ENCODE measurements at regions not wholly inside any gene's neighbourhood (a gene's known extent, or its start where the extent isn't known, plus 50 kb on each side); places are given as distances from the start of the nearest gene placed in this dataset.
A peak's percentile ranks its signal among the peaks of the same experiment; 100 is the strongest.

DNA sequence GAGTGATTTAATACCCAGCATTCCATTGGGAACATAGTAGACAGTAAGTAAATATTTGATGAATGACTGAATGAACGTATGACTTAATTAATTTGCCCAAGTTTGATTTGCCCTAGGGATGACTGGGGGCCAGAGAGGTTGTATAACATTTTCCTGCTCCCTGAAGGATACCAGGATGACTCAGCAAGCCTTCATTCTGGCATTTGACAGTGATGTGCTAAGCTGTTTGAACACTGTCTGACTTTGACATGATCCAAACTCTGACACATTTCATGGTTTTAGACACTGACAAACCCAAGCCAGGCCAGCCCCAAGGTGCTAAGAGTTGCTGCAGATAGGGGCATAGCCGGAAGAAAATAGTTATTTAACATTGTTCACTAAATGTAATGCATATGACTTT is 53.4 kb upstream of the KLF12 start:
- no peaks in the 10 kb centered on the region for H4K20me1 ChIP-seq (ENCODE audit: insufficient read depth)
- H3K9me2 ChIP-seq, result no peaks in the 10 kb centered on the region
- H3K27ac ChIP-seq (ENCODE audit: low read depth in 2 of 2, low read length in 1 of 2), result no peak overlapping the region
- H3K4me2 ChIP-seq, result no peak overlapping the region
- H3K4me3 ChIP-seq (ENCODE audit: low read depth in 2 of 2, low read length in 1 of 2), result no peak overlapping the region
- H3K36me3 ChIP-seq (replicated peaks in 1 of 2; ENCODE audit: control insufficient read depth in 1 of 2, insufficient read depth in 2 of 2, low read length in 1 of 2), result no peaks in the 10 kb centered on the region
- no peaks in the 10 kb centered on the region for H3F3A ChIP-seq (replicated peaks; ENCODE audit: insufficient read depth)
- CTCF ChIA-PET, result interaction anchor here (0.9 to 2.0 kb wide), 3 partner anchors 15 to 20 kb away, joined by 4 read pairs; no protein-coding TSS in a partner anchor
- WGBS (ENCODE audit: low lambda C conversion rate), result 65% methylated on average over 2 of the region's 2 CpGs
- no peak for DNase-seq
- H3K9ac ChIP-seq, result no peak overlapping the region
- POLR2A ChIA-PET, result no interaction called here
- no peaks in the 10 kb centered on the region for H3K79me2 ChIP-seq (ENCODE audit: insufficient read depth)
- no peak overlapping the region for H2AFZ ChIP-seq (ENCODE audit: low read depth)
- no peaks in the 10 kb centered on the region for H3K4me1 ChIP-seq (ENCODE audit: control insufficient read depth in 1 of 2, insufficient read depth in 2 of 2, low read depth in 1 of 2, low read length in 1 of 2)
- no peaks in the 10 kb centered on the region for H3K9me3 ChIP-seq
- no peaks in the 10 kb centered on the region for H3K27me3 ChIP-seq (ENCODE audit: insufficient read depth)
- TF ChIP-seq PBX3 (IDR thresholded peaks at IDR 0.05) (peak; percentile 63), RCOR1 (IDR thresholded peaks at IDR 0.05; ENCODE audit: low read length) (no peak)

- Histone ChIP-seq H3F3A (replicated peaks; ENCODE audit: insufficient read depth) (no peaks in the 10 kb centered on the region), H3K9me3 (no peaks in the 10 kb centered on the region), H2AFZ (ENCODE audit: low read depth) (no peak overlapping the region), H3K36me3 (replicated peaks in 1 of 2; ENCODE audit: control insufficient read depth in 1 of 2, insufficient read depth in 2 of 2, low read length in 1 of 2) (no peaks in the 10 kb centered on the region), H3K4me3 (ENCODE audit: low read depth in 2 of 2, low read length in 1 of 2) (no peak overlapping the region), H3K4me1 (ENCODE audit: control insufficient read depth in 1 of 2, insufficient read depth in 2 of 2, low read depth in 1 of 2, low read length in 1 of 2) (no peaks in the 10 kb centered on the region), H3K27me3 (ENCODE audit: insufficient read depth) (no peaks in the 10 kb centered on the region), H4K20me1 (ENCODE audit: insufficient read depth) (no peaks in the 10 kb centered on the region), H3K79me2 (ENCODE audit: insufficient read depth) (no peaks in the 10 kb centered on the region), H3K4me2 (no peak overlapping the region), H3K27ac (ENCODE audit: low read depth in 2 of 2, low read length in 1 of 2) (no peak overlapping the region; a peak in 1 of 4 replicates), H3K9me2 (no peaks in the 10 kb centered on the region), H3K9ac (no peak overlapping the region)
- 90% methylated on average over 1 of the region's 1 CpG for WGBS (ENCODE audit: low lambda C conversion rate)
- no peak for DNase-seq
- CTCF ChIA-PET, result no interaction called here
- POLR2A ChIA-PET, result no interaction called here
- no peak for TF ChIP-seq GABPA (IDR thresholded peaks at IDR 0.05; ENCODE audit: low read depth)
- no peak for TF ChIP-seq TEAD4 (IDR thresholded peaks at IDR 0.05; ENCODE audit: borderline replicate concordance, insufficient read depth)
- TF ChIP-seq SMC3 (IDR thresholded peaks at IDR 0.05; ENCODE audit: low read depth, low read length), result no peak
- TF ChIP-seq MEF2A (IDR thresholded peaks at IDR 0.05; ENCODE audit: borderline replicate concordance, low read depth), result no peak
- no peak for TF ChIP-seq EP300 (IDR thresholded peaks at IDR 0.05; ENCODE audit: borderline replicate concordance in 1 of 2, low read depth in 1 of 2, low read length in 1 of 2)
- no peak for TF ChIP-seq REST (IDR thresholded peaks at IDR 0.05; ENCODE audit: low read depth, low read length)
- TF ChIP-seq, protein P1, sequence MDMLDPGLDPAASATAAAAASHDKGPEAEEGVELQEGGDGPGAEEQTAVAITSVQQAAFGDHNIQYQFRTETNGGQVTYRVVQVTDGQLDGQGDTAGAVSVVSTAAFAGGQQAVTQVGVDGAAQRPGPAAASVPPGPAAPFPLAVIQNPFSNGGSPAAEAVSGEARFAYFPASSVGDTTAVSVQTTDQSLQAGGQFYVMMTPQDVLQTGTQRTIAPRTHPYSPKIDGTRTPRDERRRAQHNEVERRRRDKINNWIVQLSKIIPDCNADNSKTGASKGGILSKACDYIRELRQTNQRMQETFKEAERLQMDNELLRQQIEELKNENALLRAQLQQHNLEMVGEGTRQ (IDR thresholded peaks at IDR 0.05; ENCODE audit: borderline replicate concordance, low read depth, low read length), result no peak
- no peak for TF ChIP-seq RFX5 (IDR thresholded peaks at IDR 0.05; ENCODE audit: low read length)
- no peak for TF ChIP-seq ZBTB33 (IDR thresholded peaks at IDR 0.05; ENCODE audit: borderline replicate concordance, low read depth)
- no peak for TF ChIP-seq ELF1 (IDR thresholded peaks at IDR 0.05)
- TF ChIP-seq TCF12 (IDR thresholded peaks at IDR 0.05), result no peak
- TF ChIP-seq, protein P2, sequence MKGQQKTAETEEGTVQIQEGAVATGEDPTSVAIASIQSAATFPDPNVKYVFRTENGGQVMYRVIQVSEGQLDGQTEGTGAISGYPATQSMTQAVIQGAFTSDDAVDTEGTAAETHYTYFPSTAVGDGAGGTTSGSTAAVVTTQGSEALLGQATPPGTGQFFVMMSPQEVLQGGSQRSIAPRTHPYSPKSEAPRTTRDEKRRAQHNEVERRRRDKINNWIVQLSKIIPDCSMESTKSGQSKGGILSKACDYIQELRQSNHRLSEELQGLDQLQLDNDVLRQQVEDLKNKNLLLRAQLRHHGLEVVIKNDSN (IDR thresholded peaks at IDR 0.05; ENCODE audit: borderline replicate concordance, low read depth), result no peak
- no peak for TF ChIP-seq JUND (IDR thresholded peaks at IDR 0.05)
- no peak for TF ChIP-seq FOXJ3 (CRISPR knock-in tag; IDR thresholded peaks at IDR 0.05)
- TF ChIP-seq IRF3 (IDR thresholded peaks at IDR 0.05; ENCODE audit: low read depth, low read length), result no peak
- TF ChIP-seq RAD21 (IDR thresholded peaks at IDR 0.05; ENCODE audit: low read length), result no peak
- TF ChIP-seq GATA2 (CRISPR knock-in tag; IDR thresholded peaks at IDR 0.05), result no peak
- no peak for TF ChIP-seq POLR2AphosphoS5 (IDR thresholded peaks at IDR 0.05; ENCODE audit: low read depth, low read length)
- no peak for TF ChIP-seq RXRA (IDR thresholded peaks at IDR 0.05; ENCODE audit: borderline replicate concordance, low read depth)
Measured at GRCh38 chr13:74184283-74184682, 50.1 kb upstream of the KLF12 start.
